ENCODE measurements at regions not wholly inside any gene's neighbourhood (a gene's known extent, or its start where the extent isn't known, plus 50 kb on each side); places are given as distances from the start of the nearest gene placed in this dataset.

GRCh38 chr1:104919188-104919587, 1169.5 kb downstream of the AMY1C start:
- TF ChIP-seq, protein P1, sequence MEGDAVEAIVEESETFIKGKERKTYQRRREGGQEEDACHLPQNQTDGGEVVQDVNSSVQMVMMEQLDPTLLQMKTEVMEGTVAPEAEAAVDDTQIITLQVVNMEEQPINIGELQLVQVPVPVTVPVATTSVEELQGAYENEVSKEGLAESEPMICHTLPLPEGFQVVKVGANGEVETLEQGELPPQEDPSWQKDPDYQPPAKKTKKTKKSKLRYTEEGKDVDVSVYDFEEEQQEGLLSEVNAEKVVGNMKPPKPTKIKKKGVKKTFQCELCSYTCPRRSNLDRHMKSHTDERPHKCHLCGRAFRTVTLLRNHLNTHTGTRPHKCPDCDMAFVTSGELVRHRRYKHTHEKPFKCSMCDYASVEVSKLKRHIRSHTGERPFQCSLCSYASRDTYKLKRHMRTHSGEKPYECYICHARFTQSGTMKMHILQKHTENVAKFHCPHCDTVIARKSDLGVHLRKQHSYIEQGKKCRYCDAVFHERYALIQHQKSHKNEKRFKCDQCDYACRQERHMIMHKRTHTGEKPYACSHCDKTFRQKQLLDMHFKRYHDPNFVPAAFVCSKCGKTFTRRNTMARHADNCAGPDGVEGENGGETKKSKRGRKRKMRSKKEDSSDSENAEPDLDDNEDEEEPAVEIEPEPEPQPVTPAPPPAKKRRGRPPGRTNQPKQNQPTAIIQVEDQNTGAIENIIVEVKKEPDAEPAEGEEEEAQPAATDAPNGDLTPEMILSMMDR (conservative IDR thresholded peaks at IDR 0.05; ENCODE audit: low read depth, low read length) = no peak
- TF ChIP-seq EZH2 (IDR thresholded peaks at IDR 0.05; ENCODE audit: borderline replicate concordance, low read depth, low read length, poor library complexity, severe bottlenecking) = no peak

All from A673 (cell line).